SK-N-SH (cell line): ENCODE measurements at regions not wholly inside any gene's neighbourhood (a gene's known extent, or its start where the extent isn't known, plus 50 kb on each side); places are given as distances from the start of the nearest gene placed in this dataset.
"Not testable (repeated sequence)": the region's sequence is repeated elsewhere in the genome, so short reads cannot be mapped to it uniquely, and the experiment has no call there.

ENCODE experiments used
- CTCF ChIA-PET: fragments of 300-600, 350-600 bp; formaldehyde crosslinking; extraction: SDS; loops from one replicate; lab custom pipeline; 2021; lab: Yijun Ruan, JAX
- POLR2A ChIA-PET: fragments of 350-600 bp; sonication (Branson Sonifier 250); formaldehyde crosslinking; extraction: SDS; loops from one replicate; lab custom pipeline; 2020; ENCODE audit warnings: antibody characterized with exemption, inconsistent platforms; lab: Yijun Ruan, JAX
- DNase-seq: peaks from one replicate; pipeline ENCODE4 v3.0.0; 2012
- H2AFZ ChIP-seq: fragments of 200-600 bp; sonication (generic); 2 replicates; pipeline ENCODE4 v1.8.1; 2016; ENCODE audit warnings: antibody characterized with exemption, mild to moderate bottlenecking, low read depth
- H3F3A ChIP-seq: fragments of 200-600 bp; sonication (generic); replicated peaks from 2 replicates; pipeline ENCODE3; 2016; ENCODE audit warnings: antibody characterized with exemption, mild to moderate bottlenecking; ENCODE audit not compliant: insufficient read depth
- H3K27ac ChIP-seq, 2 experiments: fragments of 200-500 bp in 1 of 2; fragments of 200-600 bp in 1 of 2; sonication (Bioruptor generic) in 1 of 2; sonication (generic), shearing (Covaris generic) in 1 of 2; 2 replicates each; pipeline versions ENCODE4 v1.5.1 to v1.6.1; 2014 to 2016; ENCODE audit warnings: low read depth in 2 of 2, inconsistent platforms in 1 of 2, low read length in 1 of 2, mild to moderate bottlenecking in 1 of 2, mixed read lengths in 1 of 2
- H3K27me3 ChIP-seq: fragments of 200-600 bp; sonication (generic), shearing (Covaris generic); 2 replicates; pipeline ENCODE4 v1.6.1; 2016; ENCODE audit warnings: mixed run types; ENCODE audit not compliant: insufficient read depth
- H3K36me3 ChIP-seq, 2 experiments: fragments of 200-500 bp in 1 of 2; fragments of 200-600 bp in 1 of 2; sonication (Bioruptor generic) in 1 of 2; sonication (generic) in 1 of 2; replicated peaks in 1 of 2; 2 replicates each; pipeline versions ENCODE3 to v1.5.1; 2014 to 2016; ENCODE audit warnings: low read length in 1 of 2, mild to moderate bottlenecking in 1 of 2; ENCODE audit not compliant: insufficient read depth in 2 of 2, control insufficient read depth in 1 of 2
- H3K4me1 ChIP-seq, 2 experiments: fragments of 200-500 bp in 1 of 2; fragments of 200-600 bp in 1 of 2; sonication (Bioruptor generic) in 1 of 2; sonication (generic), shearing (Covaris generic) in 1 of 2; 2 replicates each; pipeline versions ENCODE4 v1.5.1 to v1.6.1; 2014 to 2016; ENCODE audit warnings: low read depth in 1 of 2, low read length in 1 of 2, mixed run types in 1 of 2; ENCODE audit not compliant: insufficient read depth in 2 of 2, control insufficient read depth in 1 of 2
- H3K4me2 ChIP-seq: fragments of 200-600 bp; sonication (generic), shearing (Covaris generic); 2 replicates; pipeline ENCODE4 v1.6.1; 2017; ENCODE audit warnings: mixed run types
- H3K4me3 ChIP-seq, 2 experiments: fragments of 200-500 bp in 1 of 2; fragments of 200-600 bp in 1 of 2; sonication (Bioruptor generic) in 1 of 2; sonication (generic), shearing (Covaris generic) in 1 of 2; 2 replicates each; pipeline versions ENCODE4 v1.5.1 to v1.8.1; 2014 to 2016; ENCODE audit warnings: low read depth in 2 of 2, inconsistent platforms in 1 of 2, low read length in 1 of 2, mild to moderate bottlenecking in 1 of 2, mixed read lengths in 1 of 2, moderate library complexity in 1 of 2
- H3K79me2 ChIP-seq: fragments of 200-600 bp; sonication (generic); 2 replicates; pipeline ENCODE4 v1.8.1; 2017; ENCODE audit warnings: mild to moderate bottlenecking; ENCODE audit not compliant: insufficient read depth
- H3K9ac ChIP-seq: fragments of 200-600 bp; sonication (generic); 2 replicates; pipeline ENCODE4 v1.6.1; 2017; ENCODE audit warnings: mixed run types
- H3K9me2 ChIP-seq: fragments of 200-600 bp; sonication (generic); 2 replicates; pipeline ENCODE4 v1.6.1; 2017; ENCODE audit warnings: mixed run types
- H3K9me3 ChIP-seq: fragments of 200-600 bp; sonication (generic); 2 replicates; pipeline ENCODE4 v1.6.1; 2017; ENCODE audit warnings: mixed run types, mild to moderate bottlenecking, moderate library complexity
- H4K20me1 ChIP-seq: fragments of 200-600 bp; sonication (generic); 2 replicates; pipeline ENCODE4 v1.6.1; 2017; ENCODE audit warnings: mild to moderate bottlenecking, mixed run types; ENCODE audit not compliant: insufficient read depth
- CTCF ChIP-seq: fragments of 200-600 bp; sonication (generic); IDR thresholded peaks from 2 replicates; pipeline ENCODE4 v1.6.1; 2017; ENCODE audit warnings: antibody characterized with exemption, mild to moderate bottlenecking, moderate library complexity
- EP300 ChIP-seq, 2 experiments: IDR thresholded peaks; 2 replicates each; pipeline versions ENCODE4 v1.4.0 to v1.6.1; 2012; ENCODE audit warnings: borderline replicate concordance in 1 of 2, low read depth in 1 of 2, low read length in 1 of 2
- FOXJ3 ChIP-seq: sonication (generic); formaldehyde crosslinking; IDR thresholded peaks from 2 replicates; pipeline ENCODE4 v1.5.1; 2020; ENCODE audit warnings: mild to moderate bottlenecking, missing genetic modification reagents
- GABPA ChIP-seq: IDR thresholded peaks from 2 replicates; pipeline ENCODE4 v1.4.0; 2012; ENCODE audit warnings: low read depth, mild to moderate bottlenecking
- GATA2 ChIP-seq: sonication (generic); formaldehyde crosslinking; IDR thresholded peaks from 2 replicates; pipeline ENCODE4 v1.5.0; 2020; ENCODE audit warnings: mild to moderate bottlenecking, missing genetic modification reagents
- NFIC ChIP-seq: IDR thresholded peaks from 2 replicates; pipeline ENCODE4 v1.4.0; 2012; ENCODE audit warnings: borderline replicate concordance
- RAD21 ChIP-seq: IDR thresholded peaks from 2 replicates; pipeline ENCODE4 v1.6.1; 2012; ENCODE audit warnings: mild to moderate bottlenecking, low read length
- RXRA ChIP-seq: IDR thresholded peaks from 2 replicates; pipeline ENCODE4 v1.4.0; 2012; ENCODE audit warnings: low read depth, mild to moderate bottlenecking, borderline replicate concordance
- SIN3A ChIP-seq: IDR thresholded peaks from 2 replicates; pipeline ENCODE4 v1.6.1; 2012; ENCODE audit warnings: low read depth, mild to moderate bottlenecking, low read length, moderate library complexity, borderline replicate concordance
- SMC3 ChIP-seq: IDR thresholded peaks from 2 replicates; pipeline ENCODE4 v1.6.1; 2012; ENCODE audit warnings: low read depth, low read length, improper control_type of control experiment
- TCF12 ChIP-seq: IDR thresholded peaks from 2 replicates; pipeline ENCODE4 v1.4.0; 2012
- TEAD4 ChIP-seq: IDR thresholded peaks from 2 replicates; pipeline ENCODE4 v1.4.0; 2012; ENCODE audit warnings: mild to moderate bottlenecking, borderline replicate concordance; ENCODE audit not compliant: insufficient read depth
- WGBS: methylation state at CpG from one replicate; pipeline ENCODE4 v1.1.6; 2017; ENCODE audit warnings: low lambda C conversion rate; 5-methylcytosine and 5-hydroxymethylcytosine counted together
- TF ChIP-seq, protein P1 (sequence below): IDR thresholded peaks from 2 replicates; pipeline ENCODE4; 2012
- TF ChIP-seq, protein P2 (sequence below): fragments of 150-350 bp; IDR thresholded peaks from 2 replicates; pipeline ENCODE4 v1.6.1; 2017; ENCODE audit warnings: antibody characterized with exemption, low read length, low read depth, borderline replicate concordance

GRCh38 chr22:22773979-22774604 lies 113.5 kb upstream of the IGLL5 start:
- POLR2A ChIA-PET, result no interaction called here

DNA sequence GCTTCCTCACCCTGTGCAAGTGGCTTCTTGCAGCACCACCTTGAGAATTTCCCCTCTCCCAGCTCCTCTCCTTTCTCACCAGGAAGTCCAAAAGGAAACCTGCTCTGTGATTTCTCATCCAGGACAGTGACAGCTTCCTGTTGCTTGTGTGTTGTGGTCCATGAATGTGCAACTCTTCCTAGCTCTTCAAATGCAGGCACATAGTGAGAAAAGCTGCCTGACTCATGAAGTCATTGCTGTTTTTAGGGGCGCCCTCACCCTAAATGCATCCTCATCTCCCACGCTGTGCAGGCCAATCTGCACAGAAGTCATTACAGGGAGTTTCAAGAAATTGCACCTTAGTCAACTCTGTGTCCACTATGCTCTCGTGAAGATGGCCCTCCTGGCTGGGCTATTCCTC lies 112.9 kb upstream of the IGLL5 start:
- H3K4me2 ChIP-seq, H3K4me3 ChIP-seq, H3F3A ChIP-seq, POLR2A ChIA-PET, H4K20me1 ChIP-seq, H3K27ac ChIP-seq, H3K9me2 ChIP-seq, H3K36me3 ChIP-seq, H3K4me1 ChIP-seq, H3K9me3 ChIP-seq, H3K79me2 ChIP-seq, H3K9ac ChIP-seq, DNase-seq, H3K27me3 ChIP-seq, H2AFZ ChIP-seq: not testable (repeated sequence)
- whole genome bisulfite sequencing, result 28% methylated on average over 3 of the region's 3 CpGs
- CTCF ChIA-PET, result interaction anchor here (1.1 to 3.8 kb wide), 4 partner anchors 13 to 181 kb away, joined by 3 to 12 read pairs (median 4); no protein-coding TSS in a partner anchor

More at GRCh38 chr22:22773979-22774604, 113.5 kb upstream of the IGLL5 start:
- H3K36me3 ChIP-seq, result no peaks in the 10 kb centered on the region
- no peaks in the 10 kb centered on the region; a peak in 1 of 4 replicates for H3K4me1 ChIP-seq
- H3F3A ChIP-seq, result no peaks in the 10 kb centered on the region
- H3K27ac ChIP-seq, result no peak overlapping the region
- WGBS, result 20% methylated on average over 4 of the region's 7 CpGs
- TF ChIP-seq TCF12, result no peak
- TF ChIP-seq GATA2 (CRISPR knock-in tag), result no peak
- TF ChIP-seq, protein P1, sequence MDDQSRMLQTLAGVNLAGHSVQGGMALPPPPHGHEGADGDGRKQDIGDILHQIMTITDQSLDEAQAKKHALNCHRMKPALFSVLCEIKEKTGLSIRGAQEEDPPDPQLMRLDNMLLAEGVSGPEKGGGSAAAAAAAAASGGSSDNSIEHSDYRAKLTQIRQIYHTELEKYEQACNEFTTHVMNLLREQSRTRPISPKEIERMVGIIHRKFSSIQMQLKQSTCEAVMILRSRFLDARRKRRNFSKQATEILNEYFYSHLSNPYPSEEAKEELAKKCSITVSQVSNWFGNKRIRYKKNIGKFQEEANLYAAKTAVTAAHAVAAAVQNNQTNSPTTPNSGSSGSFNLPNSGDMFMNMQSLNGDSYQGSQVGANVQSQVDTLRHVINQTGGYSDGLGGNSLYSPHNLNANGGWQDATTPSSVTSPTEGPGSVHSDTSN, result no peak
- no peaks in the 10 kb centered on the region for H4K20me1 ChIP-seq
- no peaks in the 10 kb centered on the region for H3K9me2 ChIP-seq
- no peak overlapping the region for H3K4me2 ChIP-seq
- H3K27me3 ChIP-seq, result no peaks in the 10 kb centered on the region; the same call in 1 of the 2 replicates
- CTCF ChIA-PET, result interaction anchor here (1.6 to 3.8 kb wide), 2 partner anchors 110 to 182 kb away, joined by 4 to 12 read pairs; no protein-coding TSS in a partner anchor
- no peaks in the 10 kb centered on the region for H3K9me3 ChIP-seq
- H2AFZ ChIP-seq, result no peak overlapping the region
- no peak overlapping the region for H3K4me3 ChIP-seq
- DNase-seq, result no peak
- no peak overlapping the region for H3K9ac ChIP-seq
- no peaks in the 10 kb centered on the region for H3K79me2 ChIP-seq

- POLR2A ChIA-PET, result no interaction called here
- Histone ChIP-seq H3K4me1 (no peaks in the 10 kb centered on the region; a peak in 1 of 4 replicates), H4K20me1 (no peaks in the 10 kb centered on the region), H3K27ac (no peak overlapping the region), H3K4me2 (no peak overlapping the region), H3F3A (no peaks in the 10 kb centered on the region), H3K36me3 (no peaks in the 10 kb centered on the region), H3K79me2 (no peaks in the 10 kb centered on the region), H2AFZ (no peak overlapping the region), H3K4me3 (no peak overlapping the region), H3K27me3 (no peaks in the 10 kb centered on the region), H3K9ac (no peak overlapping the region), H3K9me3 (no peaks in the 10 kb centered on the region), H3K9me2 (no peaks in the 10 kb centered on the region)
- no peak for DNase-seq
- TF ChIP-seq TCF12, result no peak
- TF ChIP-seq CTCF, result no peak
- no peak for TF ChIP-seq SIN3A
- TF ChIP-seq, protein P1, result no peak
- TF ChIP-seq SMC3, result no peak
- no peak for TF ChIP-seq EP300 (IDR thresholded peaks at IDR 0.05; ENCODE audit: borderline replicate concordance in 1 of 2, low read depth in 1 of 2, low read length in 1 of 2)
- TF ChIP-seq RAD21, result no peak
- TF ChIP-seq NFIC, result no peak
- TF ChIP-seq FOXJ3 (CRISPR knock-in tag), result no peak
- no peak for TF ChIP-seq TEAD4
- TF ChIP-seq RXRA, result no peak
- TF ChIP-seq, protein P2, sequence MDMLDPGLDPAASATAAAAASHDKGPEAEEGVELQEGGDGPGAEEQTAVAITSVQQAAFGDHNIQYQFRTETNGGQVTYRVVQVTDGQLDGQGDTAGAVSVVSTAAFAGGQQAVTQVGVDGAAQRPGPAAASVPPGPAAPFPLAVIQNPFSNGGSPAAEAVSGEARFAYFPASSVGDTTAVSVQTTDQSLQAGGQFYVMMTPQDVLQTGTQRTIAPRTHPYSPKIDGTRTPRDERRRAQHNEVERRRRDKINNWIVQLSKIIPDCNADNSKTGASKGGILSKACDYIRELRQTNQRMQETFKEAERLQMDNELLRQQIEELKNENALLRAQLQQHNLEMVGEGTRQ, result no peak
- TF ChIP-seq GABPA, result no peak
- CTCF ChIA-PET, result interaction anchor here (1.1 to 3.8 kb wide), 4 partner anchors 12 to 179 kb away, joined by 3 to 12 read pairs (median 6); no protein-coding TSS in a partner anchor
- 40% methylated on average over 3 of the region's 3 CpGs for WGBS
Observed at GRCh38 chr22:22776121-22776520, 111.5 kb upstream of the IGLL5 start.
